Neural crest cell (in vitro differentiated cells): ENCODE measurements at regions not wholly inside any gene's neighbourhood (a gene's known extent, or its start where the extent isn't known, plus 50 kb on each side); places are given as distances from the start of the nearest gene placed in this dataset.

Experiments used
- DNase-seq: peaks from one replicate; pipeline ENCODE4 v3.0.0; 2021; ENCODE audit warnings: low read depth, mixed read lengths, low spot score
- H3K27ac Mint-ChIP-seq: one replicate; pipeline ENCODE4 v1.8.0; 2021; ENCODE audit warnings: mild to moderate bottlenecking, mixed read lengths; ENCODE audit not compliant: unreplicated experiment
- H3K27me3 Mint-ChIP-seq: 2 replicates; pipeline ENCODE4 v1.8.0; 2021; ENCODE audit warnings: low read depth, mild to moderate bottlenecking, mixed read lengths
- H3K36me3 Mint-ChIP-seq: 2 replicates; pipeline ENCODE4 v1.8.0; 2021; ENCODE audit warnings: low read depth, mild to moderate bottlenecking, mixed read lengths
- H3K4me1 Mint-ChIP-seq: 2 replicates; pipeline ENCODE4 v1.8.0; 2021; ENCODE audit warnings: mixed read lengths
- H3K4me3 Mint-ChIP-seq: one replicate; pipeline ENCODE4 v1.8.0; 2021; ENCODE audit warnings: mild to moderate bottlenecking, mixed read lengths
- H3K9me3 Mint-ChIP-seq: 2 replicates; pipeline ENCODE4 v1.8.0; 2021; ENCODE audit warnings: mixed read lengths
- CTCF ChIP-seq: fragments of 200-600 bp; sonication (generic); conservative IDR thresholded peaks from 2 replicates; pipeline ENCODE4 v1.5.0; 2021; ENCODE audit warnings: antibody characterized with exemption, mild to moderate bottlenecking

GRCh38 chr12:34344851-34345522 is 322.7 kb downstream of the ALG10 start:
- Mint-ChIP-seq H3K9me3 (no peaks in the 10 kb centered on the region), H3K27ac (no peak overlapping the region), H3K27me3 (no peaks in the 10 kb centered on the region), H3K4me3 (no peak overlapping the region), H3K4me1 (no peaks in the 10 kb centered on the region), H3K36me3 (no peaks in the 10 kb centered on the region)
- no peak for TF ChIP-seq CTCF
- no peak for DNase-seq

- H3K27me3 Mint-ChIP-seq: no peaks in the 10 kb centered on the region
- DNase-seq: no peak
- H3K9me3 Mint-ChIP-seq: no peaks in the 10 kb centered on the region
- no peaks in the 10 kb centered on the region for H3K36me3 Mint-ChIP-seq
- no peak for TF ChIP-seq CTCF
- no peaks in the 10 kb centered on the region for H3K4me1 Mint-ChIP-seq
- H3K4me3 Mint-ChIP-seq: no peak overlapping the region
- no peak overlapping the region for H3K27ac Mint-ChIP-seq
Observed at GRCh38 chr12:34345801-34346200, 323.5 kb downstream of the ALG10 start.

GRCh38 chr12:34346372-34347034 is 324.2 kb downstream of the ALG10 start:
- Mint-ChIP-seq H3K4me1 (no peaks in the 10 kb centered on the region), H3K9me3 (no peaks in the 10 kb centered on the region), H3K27me3 (no peaks in the 10 kb centered on the region), H3K36me3 (no peaks in the 10 kb centered on the region), H3K4me3 (no peak overlapping the region), H3K27ac (no peak overlapping the region)
- no peak for TF ChIP-seq CTCF
- no peak for DNase-seq

GRCh38 chr12:34347367-34347766 is 325.1 kb downstream of the ALG10 start:
- TF ChIP-seq CTCF: no peak
- H3K4me1 Mint-ChIP-seq: no peaks in the 10 kb centered on the region
- no peaks in the 10 kb centered on the region for H3K36me3 Mint-ChIP-seq
- no peak overlapping the region for H3K4me3 Mint-ChIP-seq
- DNase-seq: no peak
- H3K27ac Mint-ChIP-seq: no peak overlapping the region
- H3K27me3 Mint-ChIP-seq: no peaks in the 10 kb centered on the region
- H3K9me3 Mint-ChIP-seq: no peaks in the 10 kb centered on the region

GRCh38 chr12:34348064-34348463 is 325.8 kb downstream of the ALG10 start:
- H3K36me3 Mint-ChIP-seq: no peaks in the 10 kb centered on the region
- H3K27ac Mint-ChIP-seq: no peak overlapping the region
- TF ChIP-seq CTCF: no peak
- no peaks in the 10 kb centered on the region for H3K9me3 Mint-ChIP-seq
- no peaks in the 10 kb centered on the region for H3K27me3 Mint-ChIP-seq
- H3K4me1 Mint-ChIP-seq: no peaks in the 10 kb centered on the region
- H3K4me3 Mint-ChIP-seq: no peak overlapping the region
- DNase-seq: no peak
